ENCODE measurements at regions not wholly inside any gene's neighbourhood (a gene's known extent, or its start where the extent isn't known, plus 50 kb on each side); places are given as distances from the start of the nearest gene placed in this dataset.

- TF ChIP-seq CTCF (IDR thresholded peaks at IDR 0.05; ENCODE audit: low read depth, low read length, poor library complexity, severe bottlenecking), result no peak
- no peak for TF ChIP-seq EZH2phosphoT487 (IDR thresholded peaks at IDR 0.05; ENCODE audit: borderline replicate concordance, low read length)
Observed at GRCh38 chr18:56086176-56086575, 498.2 kb upstream of the TCF4 start.
